ENCODE measurements at regions not wholly inside any gene's neighbourhood (a gene's known extent, or its start where the extent isn't known, plus 50 kb on each side); places are given as distances from the start of the nearest gene placed in this dataset.

- Histone ChIP-seq H3K9me3 (no peaks in the 10 kb centered on the region), H3K4me1 (no peaks in the 10 kb centered on the region), H3K27ac (no peak overlapping the region), H3K4me3 (no peak overlapping the region), H3K27me3 (no peaks in the 10 kb centered on the region), H3K36me3 (ENCODE audit: low read depth, missing control alignments) (no peaks in the 10 kb centered on the region)
- TF ChIP-seq, protein P1, sequence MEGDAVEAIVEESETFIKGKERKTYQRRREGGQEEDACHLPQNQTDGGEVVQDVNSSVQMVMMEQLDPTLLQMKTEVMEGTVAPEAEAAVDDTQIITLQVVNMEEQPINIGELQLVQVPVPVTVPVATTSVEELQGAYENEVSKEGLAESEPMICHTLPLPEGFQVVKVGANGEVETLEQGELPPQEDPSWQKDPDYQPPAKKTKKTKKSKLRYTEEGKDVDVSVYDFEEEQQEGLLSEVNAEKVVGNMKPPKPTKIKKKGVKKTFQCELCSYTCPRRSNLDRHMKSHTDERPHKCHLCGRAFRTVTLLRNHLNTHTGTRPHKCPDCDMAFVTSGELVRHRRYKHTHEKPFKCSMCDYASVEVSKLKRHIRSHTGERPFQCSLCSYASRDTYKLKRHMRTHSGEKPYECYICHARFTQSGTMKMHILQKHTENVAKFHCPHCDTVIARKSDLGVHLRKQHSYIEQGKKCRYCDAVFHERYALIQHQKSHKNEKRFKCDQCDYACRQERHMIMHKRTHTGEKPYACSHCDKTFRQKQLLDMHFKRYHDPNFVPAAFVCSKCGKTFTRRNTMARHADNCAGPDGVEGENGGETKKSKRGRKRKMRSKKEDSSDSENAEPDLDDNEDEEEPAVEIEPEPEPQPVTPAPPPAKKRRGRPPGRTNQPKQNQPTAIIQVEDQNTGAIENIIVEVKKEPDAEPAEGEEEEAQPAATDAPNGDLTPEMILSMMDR (IDR thresholded peaks at IDR 0.05) = no peak
- TF ChIP-seq POLR2A (IDR thresholded peaks at IDR 0.05) = no peak
- DNase-seq = no peak
- intact Hi-C loops (cut with DNase I; ENCODE audit: low total_unique reads) = no loop called here
- 97 to 98% methylated on average over 4 of the region's 4 CpGs for WGBS, 2 donors
Measured at GRCh38 chr14:53285064-53285463, 131.9 kb upstream of the DDHD1 start.

GRCh38 chr14:53278602-53279506, 125.7 kb upstream of the DDHD1 start:
- intact Hi-C loops (cut with DNase I; ENCODE audit: low total_unique reads) = no loop called here
- 84 to 87% methylated on average over 12 of the region's 12 CpGs for whole genome bisulfite sequencing, 2 donors

GRCh38 chr14:53273671-53274072, 120.5 kb upstream of the DDHD1 start:
- intact Hi-C loops (cut with DNase I; ENCODE audit: low total_unique reads) = no loop called here
- no peaks in the 10 kb centered on the region for H3K36me3 ChIP-seq (ENCODE audit: low read depth, missing control alignments)
- peak overlapping the region; percentile 23 to 55 for H3K27ac ChIP-seq
- no peaks in the 10 kb centered on the region for H3K9me3 ChIP-seq
- peaks cover 19% of the 10 kb centered on the region for H3K4me1 ChIP-seq
- no peak overlapping the region for H3K4me3 ChIP-seq
- peak; percentile 81 for DNase-seq
- 36 to 53% methylated on average over 6 of the region's 6 CpGs for WGBS, 2 donors
- TF ChIP-seq, protein P1 (IDR thresholded peaks at IDR 0.05) = no peak
- no peak for TF ChIP-seq POLR2A (IDR thresholded peaks at IDR 0.05)
- H3K27me3 ChIP-seq = no peaks in the 10 kb centered on the region

More at GRCh38 chr14:53278602-53279506, 125.7 kb upstream of the DDHD1 start:
- Histone ChIP-seq H3K36me3 (ENCODE audit: low read depth, missing control alignments) (no peaks in the 10 kb centered on the region), H3K4me1 (peaks cover 3% of the 10 kb centered on the region), H3K27me3 (no peaks in the 10 kb centered on the region), H3K27ac (no peak overlapping the region), H3K9me3 (no peaks in the 10 kb centered on the region), H3K4me3 (no peak overlapping the region)
- DNase-seq = no peak
- TF ChIP-seq POLR2A (IDR thresholded peaks at IDR 0.05) = no peak
- TF ChIP-seq, protein P1 (IDR thresholded peaks at IDR 0.05) = no peak

- H3K4me3 ChIP-seq = no peak overlapping the region
Measured at GRCh38 chr14:53265025-53265424, 111.9 kb upstream of the DDHD1 start.

More at GRCh38 chr14:53265025-53265424, 111.9 kb upstream of the DDHD1 start:
- Histone ChIP-seq H3K4me1 (no peaks in the 10 kb centered on the region), H3K27me3 (no peaks in the 10 kb centered on the region), H3K27ac (no peak overlapping the region), H3K9me3 (no peaks in the 10 kb centered on the region), H3K36me3 (ENCODE audit: low read depth, missing control alignments) (no peaks in the 10 kb centered on the region)
- no peak for DNase-seq
- WGBS, 2 donors = 83 to 88% methylated on average over 4 of the region's 4 CpGs
- no peak for TF ChIP-seq POLR2A (IDR thresholded peaks at IDR 0.05)
- TF ChIP-seq, protein P1 (IDR thresholded peaks at IDR 0.05) = no peak
- intact Hi-C loops (cut with DNase I; ENCODE audit: low total_unique reads) = no loop called here

Data from testis (tissue), 2 donors.